Vagina (tissue), 2 donors: ENCODE measurements at regions not wholly inside any gene's neighbourhood (a gene's known extent, or its start where the extent isn't known, plus 50 kb on each side); places are given as distances from the start of the nearest gene placed in this dataset.
"Not testable (repeated sequence)": the region's sequence is repeated elsewhere in the genome, so short reads cannot be mapped to it uniquely, and the experiment has no call there.

ENCODE experiments used
- DNase-seq, 2 donors: peaks; one replicate each; pipeline ENCODE4 v3.0.0-alpha.2; 2017; ENCODE audit errors: extremely low spot score in 2 of 2
- H3K27ac ChIP-seq: fragments of 200-600 bp; sonication (generic); one replicate; pipeline ENCODE4 v1.5.1; 2019
- H3K27me3 ChIP-seq: fragments of 200-600 bp; sonication (generic); one replicate; pipeline ENCODE4 v1.5.1; 2019
- H3K36me3 ChIP-seq, 2 donors: fragments of 200-600 bp; sonication (generic); one replicate each; pipeline ENCODE4 v1.5.1; 2017 to 2019
- H3K4me1 ChIP-seq: fragments of 200-600 bp; sonication (generic); one replicate; pipeline ENCODE4 v1.5.1; 2019
- H3K4me3 ChIP-seq, 2 donors: fragments of 200-600 bp; sonication (generic); 1 replicate in 1 of 2; 2 replicates in 1 of 2; pipeline ENCODE4 v1.5.1; 2016 to 2019
- H3K9me3 ChIP-seq: fragments of 200-600 bp; sonication (generic); one replicate; pipeline ENCODE4 v1.5.1; 2019
- POLR2A ChIP-seq, 2 donors: fragments of 450-650 bp; IDR thresholded peaks; one replicate each; pipeline ENCODE4 v1.6.1; 2017; ENCODE audit warnings: antibody characterized with exemption in 2 of 2, mild to moderate bottlenecking in 2 of 2, moderate library complexity in 2 of 2
- POLR2AphosphoS5 ChIP-seq, 2 donors: sonication (generic); formaldehyde crosslinking; IDR thresholded peaks; one replicate each; pipeline ENCODE4 v1.9.0; 2017; ENCODE audit warnings: antibody characterized with exemption in 2 of 2, mild to moderate bottlenecking in 2 of 2, low read depth in 1 of 2; ENCODE audit not compliant: insufficient read depth in 1 of 2
- intact Hi-C: fragments of 100-400 bp; cut with DNase I; formaldehyde crosslinking; loops from one replicate; pipeline ENCODE4 v1.15.1; 2023
- TF ChIP-seq, protein P1 (sequence below), 3 experiments: fragments of 450-650 bp in 2 of 3; fragments of 200-600 bp in 1 of 3; sonication (generic) in 1 of 3; IDR thresholded peaks; one replicate each; pipeline ENCODE4 v1.5.1; 2017 to 2019; ENCODE audit warnings: antibody characterized with exemption in 3 of 3, mild to moderate bottlenecking in 2 of 3, moderate library complexity in 2 of 3

DNA sequence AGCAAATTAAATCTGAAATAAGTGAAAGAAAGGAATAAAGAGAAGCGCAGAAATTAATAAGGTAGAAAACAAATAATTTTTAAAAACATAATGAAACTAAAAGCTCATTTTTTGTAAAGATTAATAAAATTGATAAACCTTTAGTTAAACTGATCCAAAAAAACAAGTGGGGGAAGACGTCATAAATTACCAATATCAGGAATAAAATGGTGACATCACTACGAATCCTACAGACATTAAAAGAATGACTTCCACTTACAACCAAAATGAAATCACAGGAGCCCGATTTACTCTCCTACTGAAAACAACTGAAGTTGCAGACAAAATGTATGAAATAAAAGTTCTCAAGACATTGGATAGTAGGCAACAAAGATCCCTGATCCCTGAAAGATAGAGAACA, 68.1 kb upstream of the IFFO2 start:
- Histone ChIP-seq H3K4me3 (no peak overlapping the region), H3K9me3 (no peaks in the 10 kb centered on the region), H3K36me3 (no peaks in the 10 kb centered on the region), H3K27ac (no peak overlapping the region), H3K27me3 (no peaks in the 10 kb centered on the region), H3K4me1 (peaks cover 13% of the 10 kb centered on the region)
- DNase-seq = no peak
- intact Hi-C loops = no loop called here
- TF ChIP-seq, protein P1, sequence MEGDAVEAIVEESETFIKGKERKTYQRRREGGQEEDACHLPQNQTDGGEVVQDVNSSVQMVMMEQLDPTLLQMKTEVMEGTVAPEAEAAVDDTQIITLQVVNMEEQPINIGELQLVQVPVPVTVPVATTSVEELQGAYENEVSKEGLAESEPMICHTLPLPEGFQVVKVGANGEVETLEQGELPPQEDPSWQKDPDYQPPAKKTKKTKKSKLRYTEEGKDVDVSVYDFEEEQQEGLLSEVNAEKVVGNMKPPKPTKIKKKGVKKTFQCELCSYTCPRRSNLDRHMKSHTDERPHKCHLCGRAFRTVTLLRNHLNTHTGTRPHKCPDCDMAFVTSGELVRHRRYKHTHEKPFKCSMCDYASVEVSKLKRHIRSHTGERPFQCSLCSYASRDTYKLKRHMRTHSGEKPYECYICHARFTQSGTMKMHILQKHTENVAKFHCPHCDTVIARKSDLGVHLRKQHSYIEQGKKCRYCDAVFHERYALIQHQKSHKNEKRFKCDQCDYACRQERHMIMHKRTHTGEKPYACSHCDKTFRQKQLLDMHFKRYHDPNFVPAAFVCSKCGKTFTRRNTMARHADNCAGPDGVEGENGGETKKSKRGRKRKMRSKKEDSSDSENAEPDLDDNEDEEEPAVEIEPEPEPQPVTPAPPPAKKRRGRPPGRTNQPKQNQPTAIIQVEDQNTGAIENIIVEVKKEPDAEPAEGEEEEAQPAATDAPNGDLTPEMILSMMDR (IDR thresholded peaks at IDR 0.05) = no peak
- TF ChIP-seq POLR2A (IDR thresholded peaks at IDR 0.05) = no peak
- TF ChIP-seq POLR2AphosphoS5 (IDR thresholded peaks at IDR 0.05; ENCODE audit: insufficient read depth in 1 of 2, low read depth in 1 of 2) = no peak

DNA sequence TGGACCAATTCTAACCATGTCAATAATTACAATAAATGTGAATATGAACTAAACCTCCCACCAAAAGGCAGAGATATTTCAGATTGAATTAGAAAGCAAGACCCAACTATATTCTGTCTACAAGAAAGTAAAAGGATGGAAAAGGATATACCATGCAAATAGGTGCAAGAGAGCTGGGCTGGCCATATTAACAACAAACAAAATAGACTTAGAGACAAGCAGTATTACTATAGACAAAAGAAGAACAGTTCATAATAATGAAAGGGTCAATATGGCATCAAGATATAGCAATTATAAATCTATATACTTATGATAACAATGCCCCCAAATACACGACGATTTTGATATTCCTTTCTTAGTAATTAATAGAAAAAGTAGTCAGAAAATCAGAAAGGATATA, 67.3 kb upstream of the IFFO2 start:
- intact Hi-C loops = no loop called here
- no peak for DNase-seq
- no peaks in the 10 kb centered on the region for H3K27me3 ChIP-seq

DNA sequence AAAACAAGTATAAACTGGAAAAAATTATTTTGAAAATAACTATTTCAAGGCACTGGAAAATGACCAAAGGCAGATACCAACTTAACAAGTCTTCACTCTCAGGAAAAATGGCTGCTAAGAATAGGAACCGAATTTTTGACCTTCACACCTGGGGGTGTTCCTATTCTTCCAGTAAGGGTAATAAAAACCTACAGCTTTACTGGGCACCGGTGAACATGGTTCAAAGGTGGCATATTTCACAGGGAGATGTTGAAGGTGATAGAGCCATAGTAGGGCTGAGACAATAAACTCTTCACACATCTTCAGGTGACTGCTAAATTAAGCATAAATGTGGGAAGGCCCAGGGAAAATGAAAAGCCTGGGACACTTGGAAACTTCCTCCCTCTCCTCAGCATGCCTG, 65.4 kb upstream of the IFFO2 start:
- Histone ChIP-seq H3K9me3 (no peaks in the 10 kb centered on the region), H3K27ac (no peak overlapping the region), H3K4me3 (no peak overlapping the region), H3K36me3 (no peaks in the 10 kb centered on the region), H3K27me3 (no peaks in the 10 kb centered on the region), H3K4me1 (no peaks in the 10 kb centered on the region)
- intact Hi-C loops = no loop called here
- TF ChIP-seq POLR2AphosphoS5 (IDR thresholded peaks at IDR 0.05; ENCODE audit: insufficient read depth in 1 of 2, low read depth in 1 of 2) (no peak), POLR2A (IDR thresholded peaks at IDR 0.05) (no peak)
- TF ChIP-seq, protein P1 (IDR thresholded peaks at IDR 0.05) = no peak
- DNase-seq = peak in 1 of 2 donors; percentile 49

More for the DNA sequence above, 67.3 kb upstream of the IFFO2 start:
- Histone ChIP-seq H3K36me3 (no peaks in the 10 kb centered on the region), H3K4me3 (no peak overlapping the region), H3K4me1 (peaks cover 9% of the 10 kb centered on the region), H3K27ac (no peak overlapping the region), H3K9me3 (no peaks in the 10 kb centered on the region)
- TF ChIP-seq POLR2AphosphoS5 (IDR thresholded peaks at IDR 0.05; ENCODE audit: insufficient read depth in 1 of 2, low read depth in 1 of 2) (no peak), POLR2A (IDR thresholded peaks at IDR 0.05) (no peak)
- TF ChIP-seq, protein P1 (IDR thresholded peaks at IDR 0.05) = no peak

DNA sequence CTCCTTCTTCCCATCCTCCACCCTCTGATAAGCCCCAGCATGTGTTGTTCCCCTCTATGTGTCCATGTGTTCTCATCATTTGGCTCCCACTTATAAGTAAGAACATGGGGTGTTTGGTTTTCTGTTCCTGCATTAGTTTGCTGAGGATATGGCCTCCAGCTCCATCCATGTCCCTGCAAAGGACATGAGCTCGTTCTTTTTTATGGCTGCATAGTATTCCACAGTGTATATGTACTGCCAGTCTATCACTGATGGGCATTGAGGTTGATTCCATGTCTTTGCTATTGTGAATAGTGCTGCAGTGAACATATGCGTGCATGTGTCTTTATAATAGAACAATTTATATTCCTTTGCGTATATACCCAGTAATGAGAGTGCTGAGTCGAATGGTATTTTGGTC, 62.8 kb upstream of the IFFO2 start:
- H3K36me3 ChIP-seq, H3K4me3 ChIP-seq, H3K4me1 ChIP-seq, H3K9me3 ChIP-seq, intact Hi-C loops, H3K27me3 ChIP-seq, H3K27ac ChIP-seq: not testable (repeated sequence)
- DNase-seq = peak in 1 of 2 donors; percentile 9

DNA sequence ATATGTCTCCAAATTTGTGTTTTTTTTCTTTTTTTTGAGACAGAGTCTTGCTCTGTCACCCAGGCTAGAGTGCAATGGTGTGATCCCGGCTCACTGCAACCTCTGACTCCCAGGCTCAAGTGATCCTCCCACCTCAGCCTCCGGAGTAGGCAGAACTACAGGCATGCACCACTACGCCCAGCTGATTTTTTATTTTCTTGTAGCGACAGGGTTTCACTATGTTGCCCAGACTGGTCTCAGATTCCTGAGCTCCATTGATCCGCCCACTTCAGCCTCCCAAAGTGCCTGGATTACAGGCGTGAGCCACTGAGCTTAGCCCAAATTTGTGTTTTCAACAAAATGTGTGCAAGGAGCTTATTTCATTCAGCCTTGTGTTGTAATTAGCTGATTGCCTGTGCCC, 59.0 kb upstream of the IFFO2 start:
- peaks cover 21% of the 10 kb centered on the region for H3K4me1 ChIP-seq
- H3K27me3 ChIP-seq = no peaks in the 10 kb centered on the region
- H3K36me3 ChIP-seq = no peaks in the 10 kb centered on the region
- intact Hi-C loops = no loop called here
- H3K27ac ChIP-seq = no peak overlapping the region
- H3K9me3 ChIP-seq = no peaks in the 10 kb centered on the region
- peak; percentile 25 to 43 for DNase-seq
- no peak for TF ChIP-seq POLR2A (IDR thresholded peaks at IDR 0.05)
- no peak for TF ChIP-seq POLR2AphosphoS5 (IDR thresholded peaks at IDR 0.05; ENCODE audit: insufficient read depth in 1 of 2, low read depth in 1 of 2)
- TF ChIP-seq, protein P1 (IDR thresholded peaks at IDR 0.05) = no peak
- no peak overlapping the region for H3K4me3 ChIP-seq

DNA sequence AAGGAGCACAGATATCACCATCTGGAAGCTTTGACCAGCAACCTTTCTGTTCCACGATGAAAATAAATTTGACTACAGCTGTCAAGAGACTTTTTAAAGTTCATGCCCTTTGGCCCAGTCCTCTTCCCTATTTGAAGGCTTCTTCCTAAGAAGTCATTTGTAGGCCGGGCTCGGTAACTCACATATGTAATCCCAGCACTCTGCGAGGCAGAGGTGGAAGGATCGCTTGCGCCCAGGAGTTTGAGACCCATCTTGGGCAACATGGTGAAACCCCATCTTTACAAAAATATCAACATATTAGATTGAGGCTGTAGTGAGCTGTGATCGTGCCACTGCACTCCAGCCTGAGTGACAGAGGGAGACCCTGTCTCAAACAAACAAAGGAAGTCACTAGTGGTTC, 58.3 kb upstream of the IFFO2 start:
- intact Hi-C loops = no loop called here
- no peak for TF ChIP-seq POLR2A (IDR thresholded peaks at IDR 0.05)
- no peak for TF ChIP-seq POLR2AphosphoS5 (IDR thresholded peaks at IDR 0.05; ENCODE audit: insufficient read depth in 1 of 2, low read depth in 1 of 2)
- TF ChIP-seq, protein P1 (IDR thresholded peaks at IDR 0.05) = no peak
- Histone ChIP-seq H3K9me3 (no peaks in the 10 kb centered on the region), H3K4me3 (no peak overlapping the region), H3K27ac (no peak overlapping the region), H3K36me3 (no peaks in the 10 kb centered on the region), H3K27me3 (no peaks in the 10 kb centered on the region), H3K4me1 (peaks cover 27% of the 10 kb centered on the region)
- peak; percentile 6 to 58 for DNase-seq
